IPS-20b (cell line): ENCODE measurements at regions not wholly inside any gene's neighbourhood (a gene's known extent, or its start where the extent isn't known, plus 50 kb on each side); places are given as distances from the start of the nearest gene placed in this dataset.
"Not testable (repeated sequence)": the region's sequence is repeated elsewhere in the genome, so short reads cannot be mapped to it uniquely, and the experiment has no call there.

Source experiments
- H3K27ac ChIP-seq: one replicate; pipeline ENCODE4 v1.5.1; 2013; ENCODE audit warnings: low read length
- H3K27me3 ChIP-seq: 2 replicates; pipeline ENCODE4 v1.6.1; 2013; ENCODE audit warnings: mild to moderate bottlenecking, low read length, inconsistent platforms; ENCODE audit not compliant: insufficient read depth
- H3K36me3 ChIP-seq: 2 replicates; pipeline ENCODE4 v1.6.1; 2013; ENCODE audit warnings: low read depth, mild to moderate bottlenecking, inconsistent platforms, low read length, moderate library complexity; ENCODE audit not compliant: insufficient read depth
- H3K4me1 ChIP-seq: 2 replicates; pipeline ENCODE4 v1.6.1; 2013; ENCODE audit warnings: mild to moderate bottlenecking, control low read depth, inconsistent platforms, low read length, moderate library complexity; ENCODE audit not compliant: insufficient read depth
- H3K4me3 ChIP-seq: 2 replicates; pipeline ENCODE4 v1.5.1; 2013; ENCODE audit warnings: mild to moderate bottlenecking, low read length, inconsistent platforms
- H3K9ac ChIP-seq: 2 replicates; pipeline ENCODE4 v1.6.1; 2013; ENCODE audit warnings: low read depth, mild to moderate bottlenecking, inconsistent platforms, low read length, moderate library complexity
- H3K9me3 ChIP-seq: 2 replicates; pipeline ENCODE4 v1.6.1; 2013; ENCODE audit warnings: mild to moderate bottlenecking, low read depth, low read length, inconsistent platforms; ENCODE audit not compliant: insufficient read depth

DNA sequence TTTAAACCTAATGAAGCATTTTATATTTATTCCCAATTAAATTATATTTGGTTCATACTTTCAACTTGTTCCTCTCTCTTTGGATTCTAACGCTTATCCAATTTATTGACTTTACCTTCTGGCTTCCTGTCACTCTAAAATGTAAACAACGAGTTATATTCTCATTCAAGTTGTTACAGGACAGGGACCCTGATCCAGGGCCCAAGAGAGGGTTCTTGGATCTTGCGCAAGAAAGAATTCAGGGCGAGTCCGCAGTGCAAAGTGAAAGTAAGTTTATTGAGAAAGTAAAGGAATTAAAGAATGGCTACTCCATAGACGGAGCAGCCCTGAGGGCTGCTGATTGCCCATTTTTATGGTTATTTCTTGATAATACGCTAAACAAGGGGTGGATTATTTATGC lies 405.6 kb upstream of the API5 start:
- no peaks in the 10 kb centered on the region for H3K4me1 ChIP-seq
- H3K27ac ChIP-seq: no peak overlapping the region
- no peak overlapping the region for H3K4me3 ChIP-seq
- no peak overlapping the region for H3K9ac ChIP-seq
- H3K9me3 ChIP-seq: no peaks in the 10 kb centered on the region; the same call in 1 of the 2 replicates
- no peaks in the 10 kb centered on the region for H3K36me3 ChIP-seq
- no peaks in the 10 kb centered on the region for H3K27me3 ChIP-seq

DNA sequence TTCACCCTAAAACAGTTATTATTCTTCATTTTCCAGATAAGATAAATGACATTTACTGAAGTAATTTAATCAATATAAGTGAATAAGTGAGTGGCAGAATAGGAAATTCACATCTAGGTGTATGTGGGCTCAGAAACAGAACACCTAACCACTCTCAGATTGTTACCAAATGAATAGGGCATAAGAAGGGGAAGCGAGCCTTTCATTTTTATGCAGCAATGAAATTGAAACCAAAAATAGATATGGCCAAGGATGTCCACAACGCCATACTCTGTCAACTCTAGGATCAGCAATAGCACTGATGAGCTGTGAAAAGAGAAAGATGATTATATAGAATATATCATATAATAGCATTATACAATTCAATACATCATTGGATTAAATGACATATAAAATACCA lies 398.1 kb upstream of the API5 start:
- Histone ChIP-seq H3K9me3 (no peaks in the 10 kb centered on the region; the same call in none of the 2 replicates), H3K36me3 (no peaks in the 10 kb centered on the region), H3K4me3 (no peak overlapping the region), H3K27me3 (no peaks in the 10 kb centered on the region), H3K9ac (no peak overlapping the region), H3K27ac (no peak overlapping the region), H3K4me1 (no peaks in the 10 kb centered on the region)

DNA sequence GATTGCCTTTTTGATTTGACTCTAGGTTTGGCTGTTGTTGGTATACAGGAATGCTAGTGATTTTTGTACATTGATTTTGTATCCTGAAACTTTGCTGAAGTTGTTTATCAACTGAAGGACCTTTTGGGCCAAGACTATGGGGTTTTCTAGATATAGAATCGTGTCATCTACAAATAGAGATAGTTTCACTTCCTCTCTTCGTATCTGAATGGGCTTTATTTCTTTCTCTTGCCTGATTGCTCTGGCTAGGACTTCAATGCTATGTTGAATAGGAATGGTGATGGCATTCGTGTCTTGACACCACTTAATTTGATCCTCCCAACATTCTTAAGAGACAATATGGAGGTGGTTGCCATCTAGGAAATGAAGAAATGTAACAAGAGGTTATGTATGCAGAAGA lies 388.1 kb upstream of the API5 start:
- Histone ChIP-seq H3K27ac (no peak overlapping the region), H3K9me3 (no peaks in the 10 kb centered on the region), H3K4me3 (no peak overlapping the region), H3K36me3 (no peaks in the 10 kb centered on the region), H3K27me3 (no peaks in the 10 kb centered on the region), H3K4me1 (no peaks in the 10 kb centered on the region), H3K9ac (no peak overlapping the region)

DNA sequence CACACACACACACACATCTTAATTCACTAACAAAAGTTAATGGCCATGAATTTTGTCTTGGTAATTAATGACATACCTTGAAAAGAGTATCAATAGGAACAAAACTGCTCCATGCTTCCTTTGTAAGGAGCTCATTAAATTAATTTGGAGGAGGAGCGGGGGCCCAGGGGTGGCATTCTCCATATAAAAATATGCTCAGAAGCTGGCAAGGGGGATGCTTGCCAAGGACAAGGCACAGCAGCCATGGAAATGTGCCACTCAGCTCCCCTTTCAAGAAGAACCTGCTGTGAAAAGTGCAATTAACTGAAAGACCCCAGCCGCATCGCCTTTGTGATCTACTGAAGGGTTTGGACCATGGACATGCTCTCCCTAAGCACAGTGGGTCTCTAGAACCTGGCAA lies 385.9 kb upstream of the API5 start:
- Histone ChIP-seq H3K27me3 (no peaks in the 10 kb centered on the region), H3K36me3 (no peaks in the 10 kb centered on the region), H3K27ac (no peak overlapping the region), H3K4me1 (no peaks in the 10 kb centered on the region), H3K9ac (no peak overlapping the region), H3K9me3 (no peaks in the 10 kb centered on the region), H3K4me3 (no peak overlapping the region)

DNA sequence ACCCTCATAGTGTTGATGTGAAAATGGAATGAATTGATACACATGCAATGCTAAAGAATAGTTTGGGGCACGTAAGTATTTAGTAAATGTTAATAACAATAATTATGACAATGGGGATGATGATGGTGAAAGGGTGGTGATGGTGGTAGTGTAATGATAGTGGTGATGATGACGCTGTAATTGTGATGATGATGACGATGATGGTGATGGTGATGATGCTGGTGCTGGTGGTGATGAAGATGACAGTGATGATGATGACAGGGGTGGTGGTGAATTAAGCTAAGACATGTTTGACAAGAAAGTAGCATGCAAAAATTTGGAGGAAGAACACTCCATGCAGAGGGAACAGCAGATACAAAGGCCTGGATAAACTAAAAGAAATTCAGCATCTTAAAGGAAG lies 364.4 kb upstream of the API5 start:
- no peak overlapping the region for H3K27ac ChIP-seq
- H3K27me3 ChIP-seq: no peaks in the 10 kb centered on the region
- H3K36me3 ChIP-seq: no peaks in the 10 kb centered on the region
- H3K9ac ChIP-seq: no peak overlapping the region
- H3K4me3 ChIP-seq: no peak overlapping the region
- no peaks in the 10 kb centered on the region for H3K9me3 ChIP-seq
- H3K4me1 ChIP-seq: no peaks in the 10 kb centered on the region

DNA sequence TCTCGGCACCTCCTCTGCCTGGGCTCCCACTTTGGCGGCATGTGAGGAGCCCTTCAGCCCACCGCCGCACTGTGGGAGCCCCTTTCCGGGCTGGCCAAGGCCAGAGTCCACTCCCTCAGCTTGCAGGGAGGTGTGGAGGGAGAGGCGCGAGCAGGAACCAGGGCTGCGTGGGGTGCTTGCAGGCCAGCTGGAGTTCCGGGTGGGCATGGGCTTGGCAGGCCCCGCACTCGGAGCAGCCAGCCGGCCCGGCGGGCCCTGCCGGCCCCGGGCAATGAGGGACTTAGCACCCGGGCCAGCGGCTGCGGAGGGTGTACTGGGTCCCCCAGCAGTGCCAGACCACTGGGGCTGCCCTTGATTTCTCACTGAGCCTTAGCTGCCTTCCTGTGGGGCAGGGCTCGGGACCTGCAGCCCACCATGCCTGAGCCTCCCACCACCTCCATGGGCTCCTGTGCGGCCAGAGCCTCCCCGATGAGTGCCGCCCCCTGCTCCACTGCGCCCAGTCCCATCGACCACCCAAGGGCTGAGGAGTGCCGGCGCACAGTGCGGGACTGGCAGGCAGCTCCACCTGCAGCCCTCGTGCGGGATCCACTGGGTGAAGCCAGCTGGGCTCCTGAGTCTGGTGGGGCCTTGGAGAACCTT lies 361.9 kb upstream of the API5 start:
- not testable (repeated sequence) for H3K4me3 ChIP-seq, H3K9me3 ChIP-seq, H3K27me3 ChIP-seq, H3K9ac ChIP-seq, H3K4me1 ChIP-seq, H3K27ac ChIP-seq, H3K36me3 ChIP-seq

DNA sequence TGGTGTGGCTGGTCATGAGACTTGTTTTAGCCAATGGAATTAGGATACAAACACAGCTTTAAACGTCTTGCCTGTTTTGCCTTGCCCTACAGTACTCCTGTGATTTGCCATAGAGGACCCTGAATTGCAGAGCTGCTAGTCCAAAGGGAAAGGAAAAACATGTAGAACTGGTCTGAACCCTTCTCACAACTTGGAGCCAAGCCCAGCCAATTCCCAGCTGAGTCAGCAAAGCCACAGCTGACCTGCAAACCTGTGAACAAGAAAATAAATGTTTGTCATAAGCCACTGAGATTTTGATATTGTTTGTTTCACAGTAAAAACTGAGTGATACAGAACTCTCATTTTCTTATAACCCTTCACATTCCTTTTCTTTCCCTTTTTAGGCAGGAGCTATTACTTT lies 360.5 kb upstream of the API5 start:
- Histone ChIP-seq H3K27me3 (no peaks in the 10 kb centered on the region), H3K9ac (no peak overlapping the region), H3K36me3 (no peaks in the 10 kb centered on the region), H3K9me3 (no peaks in the 10 kb centered on the region), H3K4me3 (no peak overlapping the region), H3K27ac (no peak overlapping the region), H3K4me1 (no peaks in the 10 kb centered on the region)

DNA sequence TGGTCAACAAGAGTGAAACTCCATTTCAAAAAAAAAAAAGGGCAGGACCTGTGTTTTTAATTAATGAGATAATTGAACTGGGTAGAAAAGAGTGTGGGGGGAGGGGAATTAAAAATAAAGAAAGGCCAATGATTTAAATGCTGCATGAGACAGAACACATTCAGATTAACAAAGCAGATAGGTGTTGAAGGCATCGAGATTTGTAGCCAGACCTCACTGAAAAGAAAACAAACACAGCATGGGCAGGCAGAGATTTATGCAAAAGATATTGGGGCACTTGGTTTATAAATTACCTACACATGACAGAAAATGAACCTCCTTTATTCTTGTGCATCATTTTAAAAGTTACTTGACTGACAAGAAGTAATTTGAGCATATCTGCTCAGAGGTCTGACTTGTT lies 354.0 kb upstream of the API5 start:
- Histone ChIP-seq H3K9ac (no peak overlapping the region), H3K27me3 (no peaks in the 10 kb centered on the region), H3K4me1 (no peaks in the 10 kb centered on the region), H3K4me3 (no peak overlapping the region), H3K27ac (no peak overlapping the region), H3K36me3 (no peaks in the 10 kb centered on the region), H3K9me3 (no peaks in the 10 kb centered on the region)

DNA sequence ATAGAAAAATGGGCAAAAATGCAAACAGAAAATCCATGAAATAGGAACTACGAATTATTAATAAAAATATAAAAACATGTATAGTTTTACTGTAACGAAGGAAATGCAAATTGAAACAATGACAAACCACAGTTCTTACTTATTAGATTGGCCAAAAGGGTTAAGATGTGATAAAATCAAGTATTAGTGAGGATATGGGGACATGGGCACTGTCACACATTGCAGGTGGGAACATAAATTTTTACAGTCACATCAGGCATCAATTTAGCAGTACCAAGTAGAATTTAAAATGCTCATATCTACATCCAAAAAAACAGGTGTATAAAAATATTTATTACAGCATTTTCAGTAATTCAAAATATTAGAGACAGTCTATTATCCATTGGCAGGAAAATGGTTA lies 353.2 kb upstream of the API5 start:
- H3K36me3 ChIP-seq: no peaks in the 10 kb centered on the region
- H3K27ac ChIP-seq: no peak overlapping the region
- no peaks in the 10 kb centered on the region for H3K9me3 ChIP-seq
- H3K27me3 ChIP-seq: no peaks in the 10 kb centered on the region
- no peak overlapping the region for H3K4me3 ChIP-seq
- H3K4me1 ChIP-seq: no peaks in the 10 kb centered on the region
- no peak overlapping the region for H3K9ac ChIP-seq

DNA sequence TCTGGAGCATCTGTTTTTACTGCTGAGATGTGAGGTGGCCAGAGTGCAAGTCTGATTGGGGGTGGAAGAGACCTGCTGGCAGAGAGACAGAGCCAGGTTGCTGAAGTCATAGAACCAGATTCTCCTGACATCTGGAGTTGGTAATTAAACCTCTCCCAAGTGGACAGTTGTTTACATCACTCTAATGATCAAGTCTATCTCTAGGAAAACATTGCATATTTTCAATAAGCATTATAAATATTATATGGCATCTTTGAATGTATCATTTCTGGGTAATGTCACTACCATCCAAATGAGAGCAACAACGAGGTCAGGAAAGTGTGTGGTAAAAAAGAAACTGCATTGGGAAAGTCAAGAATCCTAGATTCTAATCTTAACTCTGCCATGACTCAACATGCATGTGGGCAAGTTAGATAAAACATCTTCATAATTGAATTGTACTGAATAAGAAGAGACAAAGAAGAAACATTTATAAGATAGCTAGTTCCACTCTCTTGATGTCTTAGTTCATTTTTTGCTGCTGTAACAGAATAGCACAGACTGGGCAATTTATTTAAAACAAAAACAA lies 351.2 kb upstream of the API5 start:
- H3K4me3 ChIP-seq: no peak overlapping the region

DNA sequence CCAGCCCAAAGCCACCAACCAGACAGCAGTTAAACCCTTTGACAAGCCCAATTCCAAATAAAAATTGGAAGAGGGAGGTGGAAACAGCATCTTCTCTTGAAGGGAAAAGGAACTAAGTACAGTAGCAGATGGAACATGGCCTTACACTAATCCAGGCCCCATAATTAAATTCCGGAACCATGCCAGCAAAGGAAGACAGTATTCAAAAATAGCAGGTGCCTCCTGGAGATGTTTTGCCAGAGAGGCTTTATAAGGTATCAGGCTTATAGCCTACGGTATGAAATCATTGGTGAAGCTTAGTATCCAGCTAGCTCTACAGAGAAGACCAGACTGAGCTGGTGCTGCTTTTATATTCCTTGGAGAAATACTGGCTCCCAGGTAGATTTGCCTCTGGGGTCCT lies 344.1 kb upstream of the API5 start:
- no peaks in the 10 kb centered on the region for H3K4me1 ChIP-seq
- H3K4me3 ChIP-seq: no peak overlapping the region
- H3K27me3 ChIP-seq: no peaks in the 10 kb centered on the region
- no peaks in the 10 kb centered on the region for H3K36me3 ChIP-seq
- H3K27ac ChIP-seq: no peak overlapping the region
- no peak overlapping the region for H3K9ac ChIP-seq
- no peaks in the 10 kb centered on the region for H3K9me3 ChIP-seq

More for the DNA sequence above, 351.2 kb upstream of the API5 start:
- no peak overlapping the region for H3K9ac ChIP-seq
- no peaks in the 10 kb centered on the region for H3K9me3 ChIP-seq
- no peaks in the 10 kb centered on the region for H3K36me3 ChIP-seq
- no peaks in the 10 kb centered on the region for H3K27me3 ChIP-seq
- no peak overlapping the region for H3K27ac ChIP-seq
- no peaks in the 10 kb centered on the region for H3K4me1 ChIP-seq

DNA sequence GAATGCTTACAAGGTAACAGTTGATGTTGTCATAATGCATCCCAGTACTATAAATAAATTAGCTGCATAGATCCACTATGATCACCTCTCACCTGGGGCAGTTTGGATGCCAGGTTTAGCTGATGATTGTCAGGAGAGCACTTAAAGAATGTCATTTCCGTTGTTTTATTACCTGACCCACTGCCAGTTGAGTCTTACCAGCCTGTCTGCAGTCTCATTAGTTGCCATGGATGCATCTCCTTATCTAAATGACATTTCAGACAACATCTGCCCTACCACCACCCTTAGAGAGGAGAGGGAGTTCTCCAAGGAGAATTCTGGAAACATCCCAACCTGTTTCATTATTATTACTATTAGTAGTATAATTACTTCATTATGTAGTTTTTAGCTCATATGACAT lies 339.1 kb upstream of the API5 start:
- H3K9me3 ChIP-seq: no peaks in the 10 kb centered on the region
- no peak overlapping the region for H3K27ac ChIP-seq
- no peaks in the 10 kb centered on the region for H3K27me3 ChIP-seq
- H3K36me3 ChIP-seq: no peaks in the 10 kb centered on the region
- no peaks in the 10 kb centered on the region; the same call in 1 of the 2 replicates for H3K4me1 ChIP-seq
- no peak overlapping the region for H3K4me3 ChIP-seq
- no peak overlapping the region for H3K9ac ChIP-seq
